GM10266 (cell line): ENCODE measurements at regions not wholly inside any gene's neighbourhood (a gene's known extent, or its start where the extent isn't known, plus 50 kb on each side); places are given as distances from the start of the nearest gene placed in this dataset.

ENCODE experiments used
- DNase-seq: peaks from one replicate; pipeline ENCODE4 v3.0.0; 2012; ENCODE audit errors: extremely low spot score
- TF ChIP-seq, protein P1 (sequence below): IDR thresholded peaks from 2 replicates; pipeline ENCODE4 v1.5.1; 2012; ENCODE audit warnings: mild to moderate bottlenecking, low read depth; ENCODE audit not compliant: control insufficient read depth, insufficient read depth; ENCODE audit errors: missing control alignments

DNA sequence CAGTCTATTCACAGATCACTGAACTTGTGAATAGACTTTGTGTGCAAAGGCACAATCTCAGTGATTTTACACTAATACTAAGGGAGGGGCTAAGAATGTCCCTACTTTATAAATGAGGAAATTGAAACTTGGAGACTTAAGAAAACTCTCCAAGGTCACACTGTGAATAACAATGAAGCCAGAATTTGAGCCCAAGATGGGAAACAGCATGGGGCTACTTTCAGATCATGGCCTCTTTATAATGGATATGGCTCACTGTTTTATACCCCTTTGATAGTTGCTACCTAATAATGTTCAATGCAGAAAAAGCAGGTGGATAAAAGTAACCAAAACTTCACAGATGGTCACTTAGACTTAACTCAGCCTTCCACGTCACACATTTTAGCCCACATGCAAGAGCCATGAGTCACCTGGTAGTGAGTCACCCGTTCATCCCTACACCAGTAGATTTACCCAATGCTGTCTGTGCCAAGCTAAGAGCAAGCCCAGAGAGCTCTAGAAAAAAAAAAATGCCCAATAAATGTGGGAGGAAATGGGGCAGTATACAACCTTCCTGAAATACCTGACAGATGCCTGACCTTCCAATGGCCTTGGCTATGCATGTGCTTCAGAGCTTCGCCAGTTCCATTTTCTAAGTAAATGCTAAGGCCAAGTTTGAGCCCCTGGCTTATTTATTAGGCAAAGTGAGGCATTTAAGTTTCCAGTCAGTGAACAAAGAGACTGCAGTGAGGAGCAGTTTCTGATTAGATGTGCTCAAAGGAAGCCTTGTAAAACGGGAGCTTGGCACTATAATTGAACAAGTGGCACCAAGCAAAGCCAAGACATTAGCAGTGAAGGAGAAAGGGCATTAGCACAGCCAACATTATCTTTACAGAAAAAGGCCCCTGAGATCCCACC is 219.7 kb downstream of the TMEM114 start:
- DNase-seq = no peak
- TF ChIP-seq, protein P1, sequence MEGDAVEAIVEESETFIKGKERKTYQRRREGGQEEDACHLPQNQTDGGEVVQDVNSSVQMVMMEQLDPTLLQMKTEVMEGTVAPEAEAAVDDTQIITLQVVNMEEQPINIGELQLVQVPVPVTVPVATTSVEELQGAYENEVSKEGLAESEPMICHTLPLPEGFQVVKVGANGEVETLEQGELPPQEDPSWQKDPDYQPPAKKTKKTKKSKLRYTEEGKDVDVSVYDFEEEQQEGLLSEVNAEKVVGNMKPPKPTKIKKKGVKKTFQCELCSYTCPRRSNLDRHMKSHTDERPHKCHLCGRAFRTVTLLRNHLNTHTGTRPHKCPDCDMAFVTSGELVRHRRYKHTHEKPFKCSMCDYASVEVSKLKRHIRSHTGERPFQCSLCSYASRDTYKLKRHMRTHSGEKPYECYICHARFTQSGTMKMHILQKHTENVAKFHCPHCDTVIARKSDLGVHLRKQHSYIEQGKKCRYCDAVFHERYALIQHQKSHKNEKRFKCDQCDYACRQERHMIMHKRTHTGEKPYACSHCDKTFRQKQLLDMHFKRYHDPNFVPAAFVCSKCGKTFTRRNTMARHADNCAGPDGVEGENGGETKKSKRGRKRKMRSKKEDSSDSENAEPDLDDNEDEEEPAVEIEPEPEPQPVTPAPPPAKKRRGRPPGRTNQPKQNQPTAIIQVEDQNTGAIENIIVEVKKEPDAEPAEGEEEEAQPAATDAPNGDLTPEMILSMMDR = no peak

DNA sequence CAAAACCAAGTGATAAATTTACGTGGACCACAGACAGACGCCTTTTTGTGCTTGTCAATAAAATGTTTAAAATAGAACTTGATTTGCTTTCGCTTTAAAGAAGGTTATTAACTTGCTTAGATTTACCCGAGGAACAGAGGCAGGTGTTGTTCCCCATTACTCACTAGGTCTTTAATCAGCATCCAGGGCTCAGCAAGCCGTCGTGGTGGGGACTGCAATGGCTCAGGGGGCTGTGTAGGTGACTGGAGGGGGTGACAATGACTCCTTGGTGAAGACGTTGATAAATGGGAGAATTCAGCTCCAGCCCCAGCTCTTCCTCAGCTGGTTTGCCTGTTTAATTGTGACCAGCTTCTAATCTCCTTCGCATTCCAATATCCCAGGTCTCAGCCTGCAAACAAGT is 231.4 kb downstream of the TMEM114 start:
- TF ChIP-seq, protein P1 = no peak
- no peak for DNase-seq

DNA sequence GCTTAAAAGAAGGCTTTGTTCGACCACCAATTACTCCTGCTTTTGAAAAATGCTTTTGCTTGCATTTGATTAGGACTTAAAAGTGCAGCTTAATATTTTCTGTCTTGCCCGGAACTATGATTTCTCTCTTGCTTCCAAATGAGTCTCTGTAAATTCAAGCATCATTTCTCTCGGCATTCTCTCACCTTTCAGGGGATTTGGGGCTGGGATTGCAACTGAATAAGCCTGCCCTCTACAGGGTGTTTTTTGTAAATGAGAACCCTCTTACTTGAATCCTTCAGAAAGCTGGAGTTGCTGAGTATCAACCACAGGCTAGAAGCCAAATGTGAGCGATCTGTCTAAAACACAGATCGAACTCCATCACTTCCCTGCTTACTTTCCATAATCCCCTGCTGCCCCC is 234.6 kb downstream of the TMEM114 start:
- TF ChIP-seq, protein P1 = no peak
- DNase-seq = no peak

DNA sequence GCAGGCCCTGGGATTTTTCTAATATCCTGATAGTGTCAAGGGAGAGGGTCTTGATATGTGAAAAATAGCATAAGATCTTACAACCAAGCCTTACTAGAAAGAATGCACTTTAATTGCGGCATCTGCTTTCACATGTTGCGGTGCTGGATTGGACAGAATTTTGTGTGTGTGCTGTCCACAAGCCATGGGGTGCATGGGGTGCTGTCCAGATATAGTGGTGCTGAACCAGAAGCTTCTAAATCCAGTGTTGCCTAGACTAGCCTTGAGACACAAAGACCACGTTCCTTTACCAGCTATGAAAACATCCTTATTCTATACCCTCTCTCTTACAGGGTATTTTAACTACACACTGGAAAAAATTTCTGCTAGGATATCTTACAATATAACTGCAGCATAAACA is 244.0 kb downstream of the TMEM114 start:
- TF ChIP-seq, protein P1 = no peak
- DNase-seq = no peak

DNA sequence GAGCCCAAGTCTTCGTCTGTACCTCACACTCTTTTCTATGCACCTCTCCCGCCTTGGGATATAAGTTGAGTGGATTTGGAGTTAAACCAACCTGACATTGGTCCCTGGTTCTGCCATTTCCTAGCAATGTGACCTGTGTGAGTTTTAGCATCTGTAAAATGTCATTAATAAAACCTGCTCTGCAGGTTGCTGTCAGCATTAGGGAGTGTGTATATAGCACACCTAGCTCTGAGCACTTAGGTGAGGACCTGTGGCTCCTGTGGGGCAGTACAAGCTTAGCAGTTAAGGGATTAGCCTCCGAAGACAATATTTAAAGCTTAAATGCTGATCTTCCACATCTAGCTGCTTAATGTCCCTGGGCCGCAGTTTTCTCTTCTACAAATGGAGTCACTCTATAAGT is 248.0 kb downstream of the TMEM114 start:
- DNase-seq = no peak
- TF ChIP-seq, protein P1 = no peak

DNA sequence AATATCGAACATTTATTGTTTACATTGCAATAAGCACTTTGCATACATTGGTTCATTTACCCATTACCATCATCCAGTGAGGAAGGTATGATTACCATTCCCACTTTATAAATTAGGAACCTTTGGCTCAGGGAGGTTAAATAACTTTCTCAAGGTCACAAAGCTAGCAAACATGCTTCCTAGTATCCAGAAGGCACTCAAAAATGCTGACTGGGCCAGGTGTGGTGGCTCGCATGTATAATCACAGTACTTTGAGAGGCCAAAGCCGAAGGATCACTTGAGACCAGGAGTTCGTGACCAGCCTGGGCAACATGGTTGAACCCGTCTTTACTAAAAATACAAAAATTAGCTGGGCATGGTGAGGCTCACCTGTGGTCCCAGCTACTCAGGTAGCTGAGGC is 259.6 kb downstream of the TMEM114 start:
- TF ChIP-seq, protein P1 = no peak
- no peak for DNase-seq

DNA sequence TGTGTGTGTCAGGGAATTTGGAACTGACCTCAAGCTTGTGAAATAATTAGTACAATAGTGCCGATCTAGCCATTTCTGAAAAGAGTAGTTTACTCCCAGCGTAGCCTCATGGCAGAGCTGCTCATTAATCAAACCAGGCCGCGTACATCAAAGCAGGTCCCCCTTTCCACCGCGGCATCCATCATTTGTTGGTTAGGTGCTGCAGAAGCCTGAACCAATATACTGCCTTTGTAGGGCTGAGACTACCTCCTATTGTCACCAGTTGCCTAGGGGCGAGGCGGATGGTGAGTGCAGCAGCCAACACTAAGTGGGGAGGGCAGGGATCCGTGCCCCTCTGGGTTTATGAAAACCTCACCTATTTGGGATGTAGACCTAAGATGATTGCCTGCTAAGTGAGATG is 264.1 kb downstream of the TMEM114 start:
- DNase-seq = no peak
- TF ChIP-seq, protein P1 = no peak
